T-helper 2 cell treated with Interferon-gamma antibody and Interleukin-4, amounts not matched to agents 100 ng/mL and 5 ng/mL, for 36 hours (primary cell): ENCODE measurements at regions not wholly inside any gene's neighbourhood (a gene's known extent, or its start where the extent isn't known, plus 50 kb on each side); places are given as distances from the start of the nearest gene placed in this dataset.

ENCODE experiments used
- intact Hi-C: fragments of 100-400 bp; cut with micrococcal nuclease; formaldehyde crosslinking; loops from one replicate; pipeline ENCODE4 v1.15.1; 2023

GRCh38 chr5:125274211-125274610, 527.8 kb upstream of the ZNF608 start:
- intact Hi-C loops: no loop called here

DNA sequence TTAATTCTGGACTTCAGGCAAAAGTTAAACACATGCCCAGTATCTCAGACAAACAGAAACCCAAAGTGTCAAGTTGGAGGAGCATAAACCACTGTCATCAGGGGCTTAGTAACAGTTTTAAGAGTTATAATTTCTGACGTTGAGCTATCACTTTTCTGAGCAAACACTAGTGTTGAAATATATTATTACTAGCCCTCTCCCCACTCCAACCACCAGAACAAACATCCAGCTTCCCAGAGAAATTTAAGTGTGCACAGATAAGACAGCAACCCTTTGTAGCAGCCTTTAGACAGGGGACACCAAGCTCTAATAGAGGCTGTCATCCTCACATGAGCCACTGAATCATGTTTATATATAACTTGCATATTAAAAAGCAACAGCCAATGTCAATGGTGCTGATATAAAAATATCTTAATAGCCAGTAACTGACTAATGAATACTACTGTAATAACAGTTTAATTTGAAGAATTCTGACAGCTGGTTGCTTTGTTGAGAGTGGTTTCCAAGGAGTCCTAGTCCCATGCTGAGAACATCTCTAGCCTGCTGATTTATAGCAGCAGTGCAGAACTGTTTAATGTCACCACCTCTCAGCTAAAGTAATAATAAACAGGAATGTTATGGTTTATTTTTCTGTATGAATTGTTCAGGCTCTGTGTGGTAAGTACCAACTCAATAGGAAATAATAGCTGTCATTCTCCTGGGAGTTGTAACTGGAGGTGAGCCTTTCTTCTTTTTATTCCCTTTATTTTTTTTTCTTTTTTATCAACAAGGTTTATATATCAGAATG, 528.7 kb upstream of the ZNF608 start:
- intact Hi-C loops: no loop called here

GRCh38 chr5:125275725-125276090, 529.3 kb upstream of the ZNF608 start:
- intact Hi-C loops: no loop called here

DNA sequence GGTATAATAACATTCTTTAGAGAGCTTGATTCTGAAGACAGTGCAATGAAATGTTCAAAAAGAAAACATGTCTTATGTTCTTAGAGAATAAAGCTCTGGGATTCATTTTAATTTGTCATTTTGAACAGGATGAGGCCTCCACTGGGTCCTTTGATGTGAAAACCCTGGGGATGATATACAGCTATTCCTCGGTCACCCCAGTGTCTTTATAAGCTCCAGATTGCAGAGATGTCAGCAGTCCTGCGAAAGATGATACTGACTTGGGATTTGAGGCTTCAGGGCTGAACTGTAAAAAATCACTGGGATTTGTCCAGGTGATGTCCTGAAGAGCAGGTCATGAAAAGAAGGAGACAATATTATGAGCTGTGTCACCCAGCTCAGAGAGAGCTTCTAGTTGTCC, 529.7 kb upstream of the ZNF608 start:
- intact Hi-C loops: no loop called here

- intact Hi-C loops: no loop called here
These were observed 531.2 kb upstream of the ZNF608 start for GRCh38 chr5:125277494-125278154.

GRCh38 chr5:125278711-125279110, 532.3 kb upstream of the ZNF608 start:
- intact Hi-C loops: no loop called here

DNA sequence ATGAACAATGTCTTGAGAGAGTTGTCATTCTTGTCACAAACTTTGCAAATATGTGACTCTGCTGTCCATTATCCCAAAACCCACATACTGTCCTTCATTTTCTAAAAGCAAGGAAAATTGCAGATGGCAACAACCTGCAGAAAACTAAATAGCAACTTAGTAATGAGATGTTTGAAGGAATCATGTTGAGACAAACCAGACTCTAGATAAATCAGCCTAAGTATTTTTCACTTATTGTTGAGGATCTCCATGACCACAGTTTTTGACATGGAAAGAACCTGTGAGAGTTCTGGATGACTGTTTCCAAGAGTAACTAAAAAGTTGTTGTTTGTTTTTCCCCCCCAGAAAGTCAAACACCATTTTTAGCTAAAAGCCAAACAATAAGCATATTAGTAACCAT, 535.2 kb upstream of the ZNF608 start:
- intact Hi-C loops: no loop called here

DNA sequence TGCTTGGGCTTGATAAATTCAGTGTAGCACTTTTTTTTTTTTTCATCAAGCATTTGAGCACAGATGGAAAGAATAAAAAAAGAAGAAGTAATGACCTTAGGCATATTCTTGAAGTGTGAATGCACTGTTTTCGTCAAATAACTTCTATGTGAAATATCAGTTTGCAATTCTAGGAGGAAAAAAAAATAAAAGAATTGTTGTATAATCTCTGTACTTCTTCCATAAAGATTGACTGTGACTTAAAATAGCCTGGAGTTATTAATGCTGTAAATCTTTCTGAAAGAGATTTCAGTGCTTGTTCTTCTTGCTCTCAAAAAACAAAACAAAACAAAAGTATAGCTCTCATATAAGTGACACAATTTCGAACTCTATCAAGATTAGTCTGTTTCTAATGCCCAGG, 536.9 kb upstream of the ZNF608 start:
- intact Hi-C loops: no loop called here

DNA sequence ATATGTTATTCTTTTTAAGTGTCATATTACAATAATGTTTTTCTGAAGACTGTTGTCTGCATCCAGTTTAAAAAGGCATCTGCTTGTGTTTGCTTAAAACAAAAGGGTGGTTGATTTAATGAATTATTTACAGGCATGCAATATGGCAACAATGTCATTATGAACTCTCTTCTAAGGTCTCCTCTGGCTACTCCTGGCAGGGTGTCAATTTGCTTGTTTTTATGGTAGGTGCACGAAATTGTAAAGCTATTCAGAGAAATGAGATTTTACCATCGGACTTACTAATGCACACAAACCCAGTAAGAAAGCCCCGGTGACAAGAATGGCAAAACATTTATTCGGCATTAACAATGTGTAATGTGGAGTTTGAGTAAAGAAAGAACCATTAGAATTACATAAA, 539.8 kb upstream of the ZNF608 start:
- intact Hi-C loops: no loop called here

DNA sequence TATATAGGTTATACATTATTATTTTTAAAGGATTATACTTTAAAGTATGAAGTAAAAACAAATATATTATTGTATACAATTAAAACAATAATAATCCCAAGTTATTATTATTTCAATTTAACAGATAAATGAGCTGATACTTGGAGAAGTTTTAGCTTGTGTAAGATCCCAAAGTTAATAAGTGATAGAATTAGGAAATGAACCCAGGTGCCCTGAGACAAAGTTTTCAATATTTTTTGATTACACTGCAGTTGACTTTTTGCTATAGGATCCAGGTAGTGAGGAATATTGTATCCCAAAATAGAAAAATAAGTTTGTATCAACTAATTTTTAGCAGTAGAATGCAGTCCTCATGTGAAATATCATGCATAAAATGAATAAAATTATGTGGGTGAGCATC, 543.2 kb upstream of the ZNF608 start:
- intact Hi-C loops: no loop called here

GRCh38 chr5:125290935-125291334, 544.5 kb upstream of the ZNF608 start:
- intact Hi-C loops: no loop called here

DNA sequence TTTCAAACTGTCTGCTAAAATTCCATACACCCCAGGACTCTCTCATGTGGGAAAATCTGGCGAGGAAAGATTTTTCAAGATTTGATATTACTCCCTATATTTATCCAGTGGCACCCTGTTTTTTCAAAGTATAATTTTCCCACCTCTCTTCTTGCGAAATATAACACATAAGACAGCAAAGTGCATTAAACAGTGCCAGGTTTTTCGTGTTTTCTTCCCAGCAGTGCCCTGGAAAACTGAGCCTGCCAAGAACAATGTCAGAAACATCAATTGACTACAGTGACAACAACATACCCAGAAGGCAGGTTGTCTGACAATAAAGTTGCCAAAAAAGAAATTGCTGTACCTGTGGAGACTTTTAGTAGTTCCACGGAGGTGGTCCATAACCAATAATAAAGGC, 545.0 kb upstream of the ZNF608 start:
- intact Hi-C loops: no loop called here

- intact Hi-C loops: no loop called here
These were observed 546.8 kb upstream of the ZNF608 start for GRCh38 chr5:125293223-125293622.

- intact Hi-C loops: no loop called here
These were observed 547.3 kb upstream of the ZNF608 start for GRCh38 chr5:125293726-125294125.

DNA sequence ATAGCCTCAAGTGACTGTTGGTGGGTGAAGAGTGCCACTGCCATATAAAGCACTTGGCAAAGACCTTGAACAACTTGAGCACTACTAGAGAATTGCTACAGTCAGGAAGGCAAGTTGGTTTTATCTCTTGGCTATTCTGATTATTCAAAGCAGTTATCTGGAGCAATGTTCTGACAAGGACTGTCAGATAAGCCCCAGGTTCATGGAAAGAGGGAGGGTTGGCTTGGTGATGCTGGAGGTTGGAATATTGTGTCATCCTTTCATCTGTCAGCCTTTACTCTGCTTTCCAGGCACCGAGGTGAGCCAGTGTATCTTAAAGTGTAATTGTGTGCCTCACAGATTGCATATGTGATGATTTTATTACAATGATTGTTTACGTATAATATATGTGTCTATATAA, 548.4 kb upstream of the ZNF608 start:
- intact Hi-C loops: no loop called here

DNA sequence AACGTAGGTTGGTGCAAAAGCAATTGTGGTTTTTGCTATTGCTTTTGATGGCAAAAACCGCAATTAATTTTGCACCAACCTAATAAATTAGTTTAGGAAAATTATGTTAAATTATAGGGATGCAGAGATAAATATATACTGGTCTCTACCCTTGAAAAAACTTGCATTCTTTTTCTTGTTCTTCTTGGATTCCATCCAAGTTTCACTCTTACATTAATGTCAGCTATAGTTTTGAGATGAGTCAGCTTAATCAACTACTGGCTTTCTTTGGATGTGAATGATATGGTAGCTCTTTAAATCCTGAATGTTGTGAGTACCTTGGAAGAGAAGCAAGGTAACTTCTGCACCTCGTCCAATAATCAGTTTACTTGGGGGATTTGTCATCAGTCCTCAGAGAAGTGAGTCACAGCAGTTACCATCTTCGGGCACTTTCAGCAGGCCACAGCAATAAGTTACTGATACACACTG, 549.0 kb upstream of the ZNF608 start:
- intact Hi-C loops: no loop called here

DNA sequence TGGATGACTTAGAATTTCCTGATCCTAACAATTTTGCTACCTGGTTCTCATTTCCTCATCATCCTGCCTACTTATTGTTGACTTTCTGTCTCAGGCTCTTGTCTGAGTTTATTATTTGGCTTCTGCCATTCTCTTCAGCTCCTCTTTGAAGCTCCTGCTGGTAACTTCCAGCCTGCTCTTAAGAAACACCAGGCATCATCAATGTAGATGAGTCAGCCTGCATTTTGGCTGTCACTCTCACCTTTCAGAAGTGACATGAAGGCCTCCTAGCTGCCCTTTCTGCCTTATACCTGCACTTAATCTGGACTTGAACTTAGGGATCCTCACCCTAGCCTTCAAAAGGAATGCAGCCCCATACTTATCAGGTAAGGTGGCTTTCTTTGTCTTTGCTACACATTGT, 551.8 kb upstream of the ZNF608 start:
- intact Hi-C loops: no loop called here

- intact Hi-C loops: no loop called here
These were observed 552.4 kb upstream of the ZNF608 start for GRCh38 chr5:125298746-125299379.

DNA sequence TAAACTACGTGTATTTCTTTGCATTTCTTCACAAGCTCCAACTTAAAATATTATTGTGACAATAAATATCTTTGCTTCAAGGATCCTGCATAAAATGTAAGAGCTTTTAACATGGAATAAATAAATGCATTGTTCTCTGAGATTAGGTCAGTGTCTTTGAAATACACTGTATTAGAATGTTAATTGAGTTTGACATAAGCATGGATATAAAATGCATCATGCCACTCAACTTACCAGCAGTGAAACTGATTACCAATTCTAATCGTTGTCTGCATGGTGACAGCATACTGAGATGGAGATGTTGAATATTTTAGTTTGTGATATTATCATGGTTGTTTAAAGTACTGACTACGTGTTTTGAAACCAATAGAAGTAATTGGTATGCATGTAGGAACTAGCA, 555.3 kb upstream of the ZNF608 start:
- intact Hi-C loops: no loop called here

- intact Hi-C loops: no loop called here
These were observed 556.1 kb upstream of the ZNF608 start for GRCh38 chr5:125302577-125302976.

DNA sequence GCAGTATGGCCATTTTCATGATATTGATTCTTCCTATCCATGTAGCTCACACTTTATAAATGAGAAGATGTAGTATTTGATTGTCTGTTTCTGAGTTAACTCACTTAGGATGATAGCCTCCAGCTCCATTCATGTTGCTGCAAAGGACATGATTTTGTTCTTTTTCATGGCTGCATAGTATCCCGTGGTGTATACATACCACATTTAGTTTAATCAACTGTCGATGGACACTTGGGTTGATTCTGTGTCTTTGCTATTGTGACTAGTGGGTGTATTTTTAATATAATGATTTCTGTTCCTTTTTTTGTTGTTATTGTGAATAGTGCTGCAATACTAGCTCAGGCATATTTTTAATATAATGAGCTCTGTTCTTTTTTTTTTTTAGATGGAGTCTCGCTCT, 560.3 kb upstream of the ZNF608 start:
- intact Hi-C loops: no loop called here

DNA sequence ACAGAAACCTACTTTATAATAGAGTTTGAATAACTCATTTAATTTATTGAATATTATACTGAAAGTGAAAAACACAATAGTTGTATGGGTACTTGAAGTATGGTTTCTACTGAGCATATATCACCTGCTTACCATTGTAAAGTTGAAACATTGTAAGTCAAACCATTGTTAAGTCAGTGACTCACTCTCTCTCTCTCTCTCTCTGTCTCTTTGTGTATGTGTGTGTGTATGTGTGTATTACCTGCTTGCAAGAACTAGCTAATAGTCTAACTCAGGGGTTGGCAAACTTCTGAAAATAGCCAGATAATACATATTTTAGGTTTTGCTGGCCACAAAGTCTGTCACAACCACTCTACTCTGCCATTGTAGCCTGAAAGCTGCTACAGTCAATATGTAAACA, 564.3 kb upstream of the ZNF608 start:
- intact Hi-C loops: no loop called here

DNA sequence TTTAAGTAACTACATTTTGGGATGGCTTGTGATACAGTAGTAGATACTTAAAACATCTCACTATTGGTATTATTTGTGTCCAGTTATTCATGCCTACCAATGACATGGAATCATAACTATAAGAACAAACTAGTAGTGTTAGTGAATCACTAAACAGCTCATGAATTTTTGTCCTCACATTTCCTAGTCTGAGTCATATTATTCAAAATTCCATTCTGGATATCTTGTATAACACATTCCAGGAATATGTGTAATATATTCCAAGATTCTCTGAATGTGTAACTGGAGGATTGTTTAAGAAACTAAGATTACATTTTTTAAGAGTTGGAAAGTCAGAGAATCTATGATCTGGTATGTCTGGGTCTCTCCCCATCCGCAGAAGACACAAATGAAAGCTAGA, 565.3 kb upstream of the ZNF608 start:
- intact Hi-C loops: no loop called here
